HepG2 (cell line): ENCODE measurements at regions not wholly inside any gene's neighbourhood (a gene's known extent, or its start where the extent isn't known, plus 50 kb on each side); places are given as distances from the start of the nearest gene placed in this dataset.

ENCODE experiments used
- ATAC-seq: fragments of 200-7000 bp; cut with Tn5 transposase; 3 replicates; pipeline ENCODE4 v1.9.1; 2020; ENCODE audit warnings: mild to moderate bottlenecking, moderate library complexity
- BruUV-seq: library from RNA; stranded (reverse); fragments of 400-500 nt; replicated peaks from 2 replicates; lab custom pipeline; 2021; lab: Mats Ljungman, UMichigan
- CTCF ChIA-PET: fragments of 300-600 bp; formaldehyde crosslinking; extraction: SDS; loops from one replicate; lab custom pipeline; 2021; ENCODE audit warnings: low total read pairs, inconsistent platforms, low intra/inter-chr PET ratio; lab: Yijun Ruan, JAX
- POLR2A ChIA-PET: fragments of 350-600 bp; sonication (Branson Sonifier 250); formaldehyde crosslinking; loops from one replicate; lab custom pipeline; 2020; ENCODE audit warnings: antibody characterized with exemption, inconsistent platforms; lab: Yijun Ruan, JAX
- DNase-seq: peaks from one replicate; pipeline ENCODE4 v3.0.0-alpha.2; 2015; ENCODE audit warnings: low spot score
- FAIRE-seq: peaks from 3 replicates; lab custom pipeline; 2011; peaks lifted over from hg19 to GRCh38; lab: Jason Lieb, UNC
- H2AFZ ChIP-seq: one replicate; pipeline ENCODE4 v1.6.1; 2011; ENCODE audit warnings: low read length, inconsistent platforms
- H3K27ac ChIP-seq: fragments of 300-600 bp; 3 replicates; pipeline ENCODE4 v1.8.0; 2011; ENCODE audit warnings: mixed run types, mild to moderate bottlenecking, mixed read lengths, low read length, inconsistent platforms; ENCODE audit not compliant: insufficient read depth; ENCODE audit errors: extremely low read length
- H3K27me3 ChIP-seq, 2 experiments: fragments of 200-600 bp in 1 of 2; 2 replicates in 1 of 2; 3 replicates in 1 of 2; pipeline versions ENCODE4 v1.6.0 to v1.8.0; 2011; ENCODE audit warnings: low read length in 2 of 2, mild to moderate bottlenecking in 2 of 2, moderate library complexity in 2 of 2, inconsistent platforms in 1 of 2; ENCODE audit not compliant: insufficient read depth in 2 of 2, control insufficient read depth in 1 of 2
- H3K36me3 ChIP-seq, 2 experiments: fragments of 200-600 bp in 1 of 2; replicated peaks in 1 of 2; 2 replicates in 1 of 2; 3 replicates in 1 of 2; pipeline versions ENCODE4 v1.5.1 to v1.8.0; 2011; ENCODE audit warnings: low read length in 2 of 2, inconsistent platforms in 1 of 2; ENCODE audit not compliant: insufficient read depth in 2 of 2, control insufficient read depth in 1 of 2
- H3K4me1 ChIP-seq: 2 replicates; pipeline ENCODE4 v1.5.1; 2012; ENCODE audit warnings: low read length, inconsistent platforms; ENCODE audit not compliant: insufficient read depth
- H3K4me2 ChIP-seq: 2 replicates; pipeline ENCODE4 v1.6.0; 2011; ENCODE audit warnings: low read depth, low read length, inconsistent platforms
- H3K4me3 ChIP-seq, 3 experiments: fragments of 200-600 bp in 1 of 3; sonication (generic), shearing (Covaris generic) in 1 of 3; replicated peaks in 1 of 3; 2 replicates each; pipeline ENCODE4 v1.5.1; 2011 to 2016; ENCODE audit warnings: low read length in 3 of 3, inconsistent platforms in 2 of 3, low read depth in 2 of 3, mild to moderate bottlenecking in 2 of 3, control low read depth in 1 of 3, mixed read lengths in 1 of 3; ENCODE audit not compliant: insufficient read depth in 1 of 3
- H3K79me2 ChIP-seq: one replicate; pipeline ENCODE4 v1.6.1; 2011; ENCODE audit warnings: low read length, inconsistent platforms; ENCODE audit not compliant: insufficient read depth
- H3K9ac ChIP-seq: 2 replicates; pipeline ENCODE4 v1.6.0; 2011; ENCODE audit warnings: mild to moderate bottlenecking, low read depth, low read length, inconsistent platforms; ENCODE audit not compliant: insufficient read depth
- H3K9me3 ChIP-seq: 2 replicates; pipeline ENCODE4 v1.5.1; 2012; ENCODE audit warnings: mild to moderate bottlenecking, low read length
- H4K20me1 ChIP-seq: 2 replicates; pipeline ENCODE4 v1.6.0; 2011; ENCODE audit warnings: inconsistent platforms, mild to moderate bottlenecking, low read length, moderate library complexity; ENCODE audit not compliant: insufficient read depth
- ATF5 ChIP-seq: sonication (generic); formaldehyde crosslinking; IDR thresholded peaks from 2 replicates; pipeline ENCODE4 v1.4.0; 2020; ENCODE audit warnings: mild to moderate bottlenecking, low read depth, missing genetic modification reagents
- BRD4 ChIP-seq: sonication (generic); formaldehyde crosslinking; IDR thresholded peaks from 2 replicates; pipeline ENCODE4 v1.4.0; 2020; ENCODE audit warnings: missing genetic modification reagents
- HNRNPH1 ChIP-seq: fragments of 200-400 bp; formaldehyde crosslinking; optimal IDR thresholded peaks from 2 replicates; pipeline ENCODE3; 2017; ENCODE audit warnings: mild to moderate bottlenecking, low read depth, low read length
- JDP2 ChIP-seq: sonication (generic); formaldehyde crosslinking; IDR thresholded peaks from 2 replicates; pipeline ENCODE4 v1.8.1; 2022; ENCODE audit warnings: missing genetic modification reagents, borderline replicate concordance
- LCORL ChIP-seq, 2 experiments: fragments of 450-650 bp in 1 of 2; sonication (generic) in 1 of 2; formaldehyde crosslinking in 1 of 2; IDR thresholded peaks; 2 replicates each; pipeline versions ENCODE4 v1.5.0 to v1.6.1; 2017 to 2020; ENCODE audit warnings: antibody characterized with exemption in 1 of 2, missing genetic modification reagents in 1 of 2
- MTF1 ChIP-seq: sonication (generic); formaldehyde crosslinking; IDR thresholded peaks from 2 replicates; pipeline ENCODE4 v1.5.0; 2020; ENCODE audit warnings: missing genetic modification reagents
- PLSCR1 ChIP-seq: sonication (generic); formaldehyde crosslinking; IDR thresholded peaks from 2 replicates; pipeline ENCODE4 v1.5.0; 2020; ENCODE audit warnings: missing genetic modification reagents, mild to moderate bottlenecking, borderline replicate concordance
- RNF219 ChIP-seq: sonication (generic); formaldehyde crosslinking; IDR thresholded peaks from 2 replicates; pipeline ENCODE4 v1.5.0; 2020; ENCODE audit warnings: mild to moderate bottlenecking, missing genetic modification reagents
- ZBTB2 ChIP-seq: sonication (generic); formaldehyde crosslinking; IDR thresholded peaks from 2 replicates; pipeline ENCODE4 v1.8.0; 2022; ENCODE audit warnings: low read depth, missing genetic modification reagents
- ZBTB26 ChIP-seq: IDR thresholded peaks from 2 replicates; pipeline ENCODE4 v1.6.1; 2016; ENCODE audit warnings: missing compliant biosample characterization, missing genetic modification reagents, borderline replicate concordance
- whole genome bisulfite sequencing: methylation state at CpG from one replicate; pipeline ENCODE4 v1.1.6; 2017; ENCODE audit warnings: low lambda C conversion rate; 5-methylcytosine and 5-hydroxymethylcytosine counted together
- in situ Hi-C: cut with HindIII; loops from 2 replicates; pipeline ENCODE4 v1.10.0; 2017; ENCODE audit warnings: low pct_unique_long_range_greater_than_20kb; ENCODE audit not compliant: extremely low pct_ligation_motif_present
- intact Hi-C: fragments of 100-400 bp; cut with micrococcal nuclease; formaldehyde crosslinking; loops from one replicate; pipeline ENCODE4 v1.10.0; 2022; ENCODE audit not compliant: unreplicated experiment

- H2AFZ ChIP-seq = no peak overlapping the region
- ATAC-seq = no peak
- intact Hi-C loops (no loop called here), in situ Hi-C loops (no loop called here)
- no peak overlapping the region for H3K27ac ChIP-seq
- H3K4me3 ChIP-seq = no peak overlapping the region
- no TSS peak for BruUV-seq
- WGBS = 65% methylated on average over 6 of the region's 6 CpGs
- no peaks in the 10 kb centered on the region for H4K20me1 ChIP-seq
- H3K27me3 ChIP-seq = no peaks in the 10 kb centered on the region
- H3K79me2 ChIP-seq = no peaks in the 10 kb centered on the region
- no peaks in the 10 kb centered on the region for H3K4me1 ChIP-seq
- TF ChIP-seq JDP2 (no peak), BRD4 (CRISPR knock-in tag) (no peak), LCORL (IDR thresholded peaks at IDR 0.05) (no peak), LCORL (CRISPR knock-in tag; IDR thresholded peaks at IDR 0.05) (no peak), MTF1 (CRISPR knock-in tag) (no peak), ZBTB2 (CRISPR knock-in tag) (no peak), ZBTB26 (CRISPR knock-in tag) (no peak), HNRNPH1 (no peak), RNF219 (CRISPR knock-in tag) (no peak), PLSCR1 (CRISPR knock-in tag) (no peak), ATF5 (no peak)
- no peaks in the 10 kb centered on the region for H3K36me3 ChIP-seq
- H3K9me3 ChIP-seq = no peaks in the 10 kb centered on the region
- no peak for FAIRE-seq
- POLR2A ChIA-PET = no interaction called here
- H3K4me2 ChIP-seq = no peak overlapping the region
- CTCF ChIA-PET = no interaction called here
- no peak for DNase-seq
- H3K9ac ChIP-seq = no peak overlapping the region
Observed at GRCh38 chr14:71304690-71305089, 397.4 kb downstream of the PCNX1 start.
